SH-SY5Y (cell line): ENCODE measurements at regions not wholly inside any gene's neighbourhood (a gene's known extent, or its start where the extent isn't known, plus 50 kb on each side); places are given as distances from the start of the nearest gene placed in this dataset.

ENCODE experiments used
- GATA2 ChIP-seq: IDR thresholded peaks from 2 replicates; pipeline ENCODE4 v1.6.1; 2011; ENCODE audit warnings: mild to moderate bottlenecking, low read depth, low read length
- GATA3 ChIP-seq: IDR thresholded peaks from 2 replicates; pipeline ENCODE4 v1.6.1; 2011; ENCODE audit warnings: low read depth, mild to moderate bottlenecking, low read length, moderate library complexity

- no peak for TF ChIP-seq GATA2
- TF ChIP-seq GATA3: no peak
Observed at GRCh38 chr16:54398986-54399385, 112.4 kb upstream of the IRX3 start.
